LNCAP (cell line): ENCODE measurements at regions not wholly inside any gene's neighbourhood (a gene's known extent, or its start where the extent isn't known, plus 50 kb on each side); places are given as distances from the start of the nearest gene placed in this dataset.

Source experiments
- CTCF ChIP-seq: fragments of 450-650 bp; IDR thresholded peaks from 2 replicates; pipeline ENCODE4 v1.5.1; 2017; ENCODE audit warnings: mild to moderate bottlenecking

- no peak for TF ChIP-seq CTCF
These were observed 66.3 kb upstream of the EEA1 start for GRCh38 chr12:92995258-92995903.

GRCh38 chr12:93000026-93000425, 70.9 kb upstream of the EEA1 start:
- TF ChIP-seq CTCF: no peak

- no peak for TF ChIP-seq CTCF
These were observed 72.3 kb upstream of the EEA1 start for GRCh38 chr12:93001407-93001806.

- TF ChIP-seq CTCF: no peak
These were observed 73.4 kb upstream of the EEA1 start for GRCh38 chr12:93002293-93003054.

GRCh38 chr12:93003531-93004239, 74.6 kb upstream of the EEA1 start:
- no peak for TF ChIP-seq CTCF

- TF ChIP-seq CTCF: no peak
These were observed 76.9 kb upstream of the EEA1 start for GRCh38 chr12:93005928-93006392.

- TF ChIP-seq CTCF: no peak
These were observed 77.5 kb upstream of the EEA1 start for GRCh38 chr12:93006471-93007208.
